Ishikawa (cell line): ENCODE measurements at regions not wholly inside any gene's neighbourhood (a gene's known extent, or its start where the extent isn't known, plus 50 kb on each side); places are given as distances from the start of the nearest gene placed in this dataset.

Experiments used
- CREB1 ChIP-seq: IDR thresholded peaks from 2 replicates; pipeline ENCODE4 v1.6.1; 2012; ENCODE audit warnings: low read depth
- EGR1 ChIP-seq: IDR thresholded peaks from 2 replicates; pipeline ENCODE4 v1.6.1; 2012
- EP300 ChIP-seq: IDR thresholded peaks from 2 replicates; pipeline ENCODE4 v1.6.1; 2012; ENCODE audit warnings: borderline replicate concordance
- MAX ChIP-seq: IDR thresholded peaks from 2 replicates; pipeline ENCODE4 v1.6.1; 2012
- TAF1 ChIP-seq: IDR thresholded peaks from 2 replicates; pipeline ENCODE4 v1.6.1; 2012; ENCODE audit warnings: low read depth, mild to moderate bottlenecking
- USF1 ChIP-seq: IDR thresholded peaks from 2 replicates; pipeline ENCODE4 v1.6.1; 2012

- no peak for TF ChIP-seq MAX
- TF ChIP-seq TAF1 = no peak
- TF ChIP-seq EP300 = no peak
- no peak for TF ChIP-seq CREB1
- no peak for TF ChIP-seq EGR1
- no peak for TF ChIP-seq USF1
These were observed 145.4 kb downstream of the IRX5 start for GRCh38 chr16:55076053-55076452.
